ENCODE measurements at regions not wholly inside any gene's neighbourhood (a gene's known extent, or its start where the extent isn't known, plus 50 kb on each side); places are given as distances from the start of the nearest gene placed in this dataset.

- no peak for DNase-seq
Measured at GRCh38 chr21:45338311-45339017, 50.8 kb upstream of the POFUT2 start.

GRCh38 chr21:45339421-45340402, 52.0 kb upstream of the POFUT2 start:
- DNase-seq, result no peak

DNA sequence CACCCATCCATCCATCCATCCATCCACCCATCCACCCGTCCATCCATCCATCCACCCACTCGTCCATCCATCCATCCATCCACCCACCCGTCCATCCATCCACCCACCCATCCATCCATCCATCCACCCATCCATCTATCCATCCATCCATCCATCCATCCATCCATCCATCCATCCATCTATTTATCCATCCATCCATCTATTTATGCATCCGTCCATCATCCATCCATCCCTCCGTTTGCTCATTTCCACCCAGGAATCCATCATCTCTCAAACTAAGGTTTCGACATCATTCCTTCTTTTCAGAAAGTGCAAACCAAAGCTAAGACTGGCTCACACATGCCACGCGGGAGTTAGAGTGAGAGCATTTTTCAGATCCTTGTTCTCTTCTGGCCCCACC, 52.8 kb upstream of the POFUT2 start:
- DNase-seq, result no peak

DNA sequence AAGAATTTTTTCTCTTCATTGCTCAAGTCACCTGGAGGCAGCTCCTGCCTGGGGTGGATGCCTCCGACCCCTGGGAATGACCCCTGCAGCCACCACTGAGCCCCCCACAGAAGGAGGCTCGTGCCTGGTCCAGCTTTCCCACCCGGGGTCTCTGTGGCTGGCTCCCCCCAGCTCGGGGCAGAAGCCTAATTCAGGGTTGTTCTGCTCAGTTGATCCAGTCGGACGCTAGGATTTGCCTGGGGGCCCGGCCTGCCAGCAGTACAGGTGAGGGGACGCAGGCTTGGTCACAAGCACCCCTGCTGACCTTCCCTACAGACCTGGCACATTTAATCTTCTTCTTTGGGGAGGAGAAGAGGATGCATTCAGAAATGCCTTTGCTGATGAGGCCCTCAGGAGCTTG, 53.6 kb upstream of the POFUT2 start:
- DNase-seq, result no peak

GRCh38 chr21:45341779-45342178, 54.1 kb upstream of the POFUT2 start:
- DNase-seq, result no peak

GRCh38 chr21:45343891-45344290, 56.2 kb upstream of the POFUT2 start:
- no peak for DNase-seq

- no peak for DNase-seq
Measured at GRCh38 chr21:45344576-45344975, 56.9 kb upstream of the POFUT2 start.

DNA sequence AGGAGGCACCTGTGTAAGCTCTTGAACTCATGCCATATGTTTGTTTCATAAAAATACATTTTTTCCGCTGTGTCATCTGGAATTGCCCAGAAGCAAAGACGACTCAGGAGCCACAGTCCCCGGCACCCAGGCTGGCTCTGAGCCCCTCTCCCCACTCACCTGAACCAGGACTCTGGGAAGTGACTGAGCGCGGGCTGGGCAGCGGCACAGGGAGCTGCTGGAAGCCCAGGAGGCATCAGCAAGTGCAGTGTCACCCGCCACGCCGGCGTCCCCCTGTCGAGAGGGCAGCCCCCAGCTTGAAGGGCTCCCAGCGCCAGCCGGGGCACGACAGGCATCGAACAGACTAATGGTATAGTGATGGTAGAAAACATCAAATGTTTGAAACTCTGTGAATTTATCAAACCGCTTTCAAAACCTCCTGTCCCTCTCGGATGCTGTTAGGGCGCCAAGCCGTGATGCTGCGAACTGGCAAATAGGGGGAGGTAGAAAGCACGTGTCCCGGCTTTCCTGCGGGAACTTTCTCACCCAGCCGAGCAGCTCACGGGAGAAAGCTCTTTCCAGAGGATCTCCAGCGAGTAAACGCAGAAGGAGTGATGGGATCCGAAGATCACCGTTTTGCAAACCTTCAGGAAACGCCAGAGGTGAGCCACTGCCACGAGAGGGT, 57.8 kb upstream of the COL18A1 start:
- DNase-seq, result no peak

GRCh38 chr21:45347712-45348499, 57.1 kb upstream of the COL18A1 start:
- no peak for DNase-seq

DNA sequence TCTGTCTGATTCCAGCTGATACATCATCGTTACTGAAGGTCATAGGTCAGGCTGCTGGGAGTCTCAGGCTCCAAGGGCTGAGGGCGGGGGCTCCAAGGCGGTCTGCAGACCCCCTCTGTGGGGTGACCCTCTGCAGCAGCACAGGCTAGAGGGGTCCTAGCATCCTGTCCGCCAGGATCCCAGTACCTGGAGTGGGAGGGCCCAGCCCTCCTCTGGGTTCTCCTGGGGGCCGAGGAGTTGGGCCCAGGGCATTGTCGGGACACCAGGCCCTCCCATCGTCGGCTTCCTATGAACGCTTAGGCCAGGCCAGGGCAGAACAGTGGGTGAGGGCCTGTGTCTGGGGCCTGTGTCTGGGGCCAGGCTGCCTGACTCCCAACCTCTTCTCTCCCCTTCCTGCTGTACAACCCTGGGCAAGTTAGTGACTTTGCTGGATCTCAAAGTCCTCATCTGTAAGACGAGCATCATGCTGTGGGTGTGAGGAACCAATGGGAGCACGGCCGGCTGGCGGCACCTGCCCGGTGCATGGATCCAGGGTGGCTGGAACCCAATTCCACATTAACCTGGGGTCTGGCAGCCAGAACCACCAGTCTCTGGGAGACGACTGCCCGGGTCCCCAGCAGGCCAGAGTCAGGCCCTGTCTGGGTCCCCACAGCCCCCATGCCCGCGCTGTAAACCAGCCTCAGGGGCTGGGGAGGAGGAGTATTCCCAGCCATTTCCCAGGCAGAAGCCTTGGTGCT, 56.2 kb upstream of the COL18A1 start:
- no peak for DNase-seq

DNA sequence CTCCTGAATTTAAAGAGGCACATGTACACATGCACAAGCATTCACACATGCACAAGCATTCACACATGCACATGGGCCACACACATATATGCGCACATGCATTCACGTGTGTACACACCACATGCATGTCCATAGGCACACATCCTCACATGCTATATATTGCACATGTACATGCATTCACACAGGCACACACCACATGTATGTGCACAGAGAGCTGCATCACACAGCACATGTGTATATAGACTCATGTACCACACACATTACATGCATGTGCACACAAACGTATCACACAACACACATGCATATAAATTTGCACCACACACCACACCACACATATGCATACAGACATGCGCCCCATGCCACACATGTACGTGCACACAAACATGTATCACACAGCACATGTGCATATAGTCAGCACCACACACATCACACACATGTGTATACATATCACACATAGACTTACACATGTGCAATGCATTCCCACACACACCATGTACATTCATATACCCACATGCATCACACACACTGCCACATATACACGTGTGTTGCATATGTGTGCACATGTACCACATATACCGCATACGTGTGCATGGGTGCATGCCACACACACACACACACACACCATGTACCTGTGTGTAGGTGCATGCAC, 54.6 kb upstream of the COL18A1 start:
- DNase-seq, result no peak

DNA sequence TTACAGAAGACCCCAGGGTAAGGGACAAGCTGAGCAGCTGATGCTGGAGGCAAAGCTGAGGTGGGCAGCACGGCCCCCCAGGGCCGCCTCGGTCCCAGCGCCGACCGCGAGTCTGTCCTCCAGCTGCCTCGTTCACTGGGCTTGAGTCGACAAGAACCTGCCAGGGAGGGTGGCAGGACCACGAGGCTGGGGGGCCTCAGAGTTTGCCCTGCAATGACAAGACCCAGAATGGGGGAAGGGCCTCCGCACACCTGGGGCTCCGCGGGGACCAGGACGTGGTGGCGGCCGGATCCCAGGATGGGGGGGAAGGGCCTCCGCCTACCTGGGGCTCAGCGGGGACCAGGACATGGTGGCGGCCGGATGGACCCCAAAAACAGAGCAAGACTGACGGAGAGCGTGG, 53.9 kb upstream of the COL18A1 start:
- no peak for DNase-seq

- DNase-seq, result no peak
Measured at GRCh38 chr21:45351526-45352275, 53.3 kb upstream of the COL18A1 start.

DNA sequence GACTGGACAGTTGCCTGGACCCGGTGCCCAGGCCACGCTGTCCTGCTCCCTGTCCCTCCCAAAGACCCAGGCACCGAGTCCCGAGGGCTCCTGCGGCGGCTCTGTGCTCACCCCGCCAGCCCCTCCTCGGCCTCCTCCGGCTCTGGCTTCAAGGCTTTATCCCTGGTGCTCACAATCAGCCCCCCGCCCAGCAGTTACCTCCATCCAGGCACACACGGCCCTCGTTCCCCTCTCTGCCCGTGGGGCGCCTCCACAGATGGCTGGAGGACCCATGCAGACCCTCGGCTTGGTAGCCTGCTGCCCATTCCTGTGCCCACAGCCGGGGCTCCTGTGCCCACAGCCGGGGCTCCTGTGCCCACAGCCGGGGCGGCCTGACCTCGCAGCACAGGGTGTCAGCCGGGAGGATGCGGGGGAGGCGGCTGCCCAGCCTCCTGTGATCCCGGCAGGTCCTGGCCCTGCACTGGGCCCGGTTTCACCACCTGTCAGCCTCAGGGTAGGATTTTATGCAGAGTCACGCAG, 52.3 kb upstream of the COL18A1 start:
- DNase-seq, result no peak

GRCh38 chr21:45353200-45353599, 51.8 kb upstream of the COL18A1 start:
- peak; percentile 67 for DNase-seq

DNA sequence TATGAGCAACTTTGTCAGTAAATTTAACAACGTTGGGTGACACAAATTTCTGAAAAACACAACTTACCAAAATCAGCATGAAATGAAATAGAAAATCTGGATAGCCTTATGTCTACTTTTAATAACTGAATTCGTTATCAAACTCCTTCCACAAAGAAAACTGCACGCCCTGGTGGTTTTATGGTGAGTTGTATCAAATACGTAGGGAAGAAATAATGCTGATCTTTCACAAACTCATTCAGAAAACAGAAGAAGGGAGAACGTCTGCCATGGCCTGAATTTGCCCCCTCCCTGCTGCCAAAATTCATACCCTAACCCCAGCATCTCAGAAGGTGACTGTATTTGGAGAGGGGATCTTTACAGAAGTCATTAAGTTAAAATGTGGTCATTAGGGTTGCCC, 50.0 kb upstream of the COL18A1 start:
- no peak for DNase-seq
